Body of pancreas (tissue), 4 donors: ENCODE measurements at regions not wholly inside any gene's neighbourhood (a gene's known extent, or its start where the extent isn't known, plus 50 kb on each side); places are given as distances from the start of the nearest gene placed in this dataset.

Source experiments
- CTCF ChIP-seq, 7 experiments: fragments of 450-650 bp in 4 of 7; fragments of 200-600 bp in 3 of 7; sonication (generic) in 3 of 7; IDR thresholded peaks; one replicate each; pipeline ENCODE4 v1.5.1; 2016 to 2019; ENCODE audit warnings: antibody characterized with exemption in 7 of 7
- POLR2A ChIP-seq, 3 donors: fragments of 450-650 bp; IDR thresholded peaks; one replicate each; pipeline ENCODE4 v1.6.1; 2016; ENCODE audit warnings: antibody characterized with exemption in 3 of 3, mild to moderate bottlenecking in 2 of 3

DNA sequence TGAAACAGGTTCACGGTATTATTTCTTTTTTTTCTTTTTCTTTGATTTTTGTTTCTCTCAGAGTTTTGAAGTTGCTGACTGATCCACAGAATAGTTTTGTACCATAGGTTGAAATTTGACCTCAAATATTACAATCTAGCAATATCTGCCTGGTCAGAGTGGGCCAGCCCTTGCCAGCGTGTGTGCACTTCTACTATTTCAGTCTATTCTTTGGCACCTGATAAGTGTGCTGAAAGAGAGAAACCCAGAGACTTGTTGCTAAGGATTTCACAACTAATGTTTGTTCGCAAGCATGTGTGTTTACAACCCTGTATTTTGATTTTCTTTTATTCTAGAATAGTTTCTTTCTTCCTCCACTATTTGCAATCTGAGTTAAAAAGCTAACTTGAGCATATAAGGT is 1125.2 kb upstream of the CNTN5 start:
- TF ChIP-seq CTCF (IDR thresholded peaks at IDR 0.05) (no peak), POLR2A (IDR thresholded peaks at IDR 0.05) (no peak)
